ENCODE measurements at regions not wholly inside any gene's neighbourhood (a gene's known extent, or its start where the extent isn't known, plus 50 kb on each side); places are given as distances from the start of the nearest gene placed in this dataset.

- Histone ChIP-seq H3K27ac (no peak overlapping the region), H3K27me3 (no peaks in the 10 kb centered on the region), H3K36me3 (replicated peaks in 1 of 2; ENCODE audit: insufficient read depth in 1 of 2, low read depth in 2 of 2) (no peaks in the 10 kb centered on the region), H3K9me3 (no peaks in the 10 kb centered on the region), H3K4me3 (no peak overlapping the region), H3K4me1 (no peaks in the 10 kb centered on the region)
- WGBS, 2 donors: 54 to 64% methylated on average over 8 of the region's 8 CpGs
- DNase-seq: no peak
- intact Hi-C loops (cut with DNase I): no loop called here
- ATAC-seq: no peak
- TF ChIP-seq CTCF (IDR thresholded peaks at IDR 0.05) (no peak), POLR2A (IDR thresholded peaks at IDR 0.05) (no peak)
Measured at GRCh38 chr9:87141124-87141523, 193.8 kb upstream of the GAS1 start.

GRCh38 chr9:87146933-87147332, 199.6 kb upstream of the GAS1 start:
- Histone ChIP-seq H3K4me1 (peaks cover 13% of the 10 kb centered on the region), H3K9me3 (no peaks in the 10 kb centered on the region), H3K36me3 (replicated peaks in 1 of 2; ENCODE audit: insufficient read depth in 1 of 2, low read depth in 2 of 2) (no peaks in the 10 kb centered on the region), H3K27me3 (no peaks in the 10 kb centered on the region), H3K4me3 (no peak overlapping the region), H3K27ac (no peak overlapping the region)
- DNase-seq (no peak), ATAC-seq (no peak)
- intact Hi-C loops (cut with DNase I): no loop called here
- TF ChIP-seq CTCF (IDR thresholded peaks at IDR 0.05) (no peak), POLR2A (IDR thresholded peaks at IDR 0.05) (no peak)
- 66 to 77% methylated on average over 7 of the region's 7 CpGs for WGBS, 2 donors

GRCh38 chr9:87147839-87148238, 200.5 kb upstream of the GAS1 start:
- Histone ChIP-seq H3K9me3 (no peaks in the 10 kb centered on the region), H3K4me1 (peaks cover 13% of the 10 kb centered on the region), H3K27me3 (no peaks in the 10 kb centered on the region), H3K36me3 (replicated peaks in 1 of 2; ENCODE audit: insufficient read depth in 1 of 2, low read depth in 2 of 2) (no peaks in the 10 kb centered on the region), H3K4me3 (no peak overlapping the region), H3K27ac (peak overlapping the region; percentile 28 to 68 (median 64))
- ATAC-seq: no peak
- 92 to 95% methylated on average over 8 of the region's 8 CpGs for WGBS, 2 donors
- TF ChIP-seq POLR2A (IDR thresholded peaks at IDR 0.05): no peak
- TF ChIP-seq CTCF (IDR thresholded peaks at IDR 0.05): no peak
- intact Hi-C loops (cut with DNase I): no loop called here
- no peak for DNase-seq

GRCh38 chr9:87148331-87149104, 201.2 kb upstream of the GAS1 start:
- ATAC-seq: peak; percentile 96
- no peaks in the 10 kb centered on the region for H3K9me3 ChIP-seq
- intact Hi-C loops (cut with DNase I): no loop called here
- H3K4me3 ChIP-seq: no peak overlapping the region
- TF ChIP-seq CTCF (IDR thresholded peaks at IDR 0.05) (peak in 4 of 7 experiments; percentile 11 to 28 (median 16)), POLR2A (IDR thresholded peaks at IDR 0.05) (peak; percentile 13 to 57 (median 41))
- H3K27ac ChIP-seq: peak overlapping the region; percentile 28 to 68 (median 64)
- DNase-seq: peak; percentile 76 to 82 (median 78)
- H3K4me1 ChIP-seq: peaks cover 13% of the 10 kb centered on the region
- WGBS, 2 donors: 19 to 27% methylated on average over 35 to 49 of the region's 49 CpGs
- H3K27me3 ChIP-seq: no peaks in the 10 kb centered on the region
- H3K36me3 ChIP-seq (replicated peaks in 1 of 2; ENCODE audit: insufficient read depth in 1 of 2, low read depth in 2 of 2): no peaks in the 10 kb centered on the region

- Histone ChIP-seq H3K36me3 (replicated peaks in 1 of 2; ENCODE audit: insufficient read depth in 1 of 2, low read depth in 2 of 2) (no peaks in the 10 kb centered on the region), H3K27ac (no peak overlapping the region), H3K4me1 (peaks cover 13% of the 10 kb centered on the region), H3K27me3 (no peaks in the 10 kb centered on the region), H3K9me3 (no peaks in the 10 kb centered on the region), H3K4me3 (no peak overlapping the region)
- no peak for ATAC-seq
- DNase-seq: no peak
- 67 to 75% methylated on average over 4 of the region's 4 CpGs for WGBS, 2 donors
- TF ChIP-seq POLR2A (IDR thresholded peaks at IDR 0.05) (no peak), CTCF (IDR thresholded peaks at IDR 0.05) (no peak)
- intact Hi-C loops (cut with DNase I): no loop called here
Measured at GRCh38 chr9:87149799-87150198, 202.5 kb upstream of the GAS1 start.
